GM12878 (cell line): ENCODE measurements at regions not wholly inside any gene's neighbourhood (a gene's known extent, or its start where the extent isn't known, plus 50 kb on each side); places are given as distances from the start of the nearest gene placed in this dataset.

Experiments
- CBFB ChIP-seq: IDR thresholded peaks from 2 replicates; pipeline ENCODE4 v1.6.1; 2016; ENCODE audit warnings: antibody characterized with exemption, low read depth
- EP300 ChIP-seq, 2 experiments: fragments of 150-350 bp in 1 of 2; IDR thresholded peaks; 2 replicates each; pipeline ENCODE4 v1.6.1; 2011 to 2012; ENCODE audit warnings: low read depth in 2 of 2, low read length in 2 of 2, borderline replicate concordance in 1 of 2, improper control_type of control experiment in 1 of 2, inconsistent platforms in 1 of 2; ENCODE audit not compliant: control insufficient read depth in 1 of 2
- HDAC2 ChIP-seq: fragments of 200-600 bp; sonication (generic); IDR thresholded peaks from 2 replicates; pipeline ENCODE4 v1.6.1; 2017
- JUND ChIP-seq: IDR thresholded peaks from 2 replicates; pipeline ENCODE4 v1.6.1; 2012; ENCODE audit warnings: low read depth, mild to moderate bottlenecking, low read length, improper control_type of control experiment, moderate library complexity
- KAT2A ChIP-seq: conservative IDR thresholded peaks from 2 replicates; pipeline ENCODE4 v1.6.1; 2011; ENCODE audit warnings: low read depth, low read length; ENCODE audit not compliant: control insufficient read depth
- MXI1 ChIP-seq: fragments of 150-350 bp; IDR thresholded peaks from 2 replicates; pipeline ENCODE4 v1.6.1; 2011; ENCODE audit warnings: low read depth, mild to moderate bottlenecking, inconsistent platforms, low read length, improper control_type of control experiment
- NR2C1 ChIP-seq: fragments of 450-650 bp; IDR thresholded peaks from 2 replicates; pipeline ENCODE4 v1.6.1; 2017; ENCODE audit warnings: antibody characterized with exemption, mild to moderate bottlenecking, moderate library complexity
- RAD21 ChIP-seq: IDR thresholded peaks from 2 replicates; pipeline ENCODE4 v1.6.1; 2011; ENCODE audit warnings: mild to moderate bottlenecking, low read depth, low read length, moderate library complexity; ENCODE audit not compliant: insufficient read depth
- ZNF24 ChIP-seq: fragments of 450-650 bp; IDR thresholded peaks from 2 replicates; pipeline ENCODE4 v1.6.1; 2017; ENCODE audit warnings: antibody characterized with exemption, mild to moderate bottlenecking
- TF ChIP-seq, protein P1 (sequence below), 3 experiments: IDR thresholded peaks in 2 of 3; conservative IDR thresholded peaks in 1 of 3; 2 replicates each; pipeline ENCODE4 v1.5.1; 2011; ENCODE audit warnings: low read depth in 3 of 3, low read length in 3 of 3, mild to moderate bottlenecking in 3 of 3, control low read depth in 2 of 3, moderate library complexity in 2 of 3, inconsistent platforms in 1 of 3, mixed read lengths in 1 of 3; ENCODE audit not compliant: control insufficient read depth in 2 of 3, insufficient read depth in 1 of 3; ENCODE audit errors: extremely low read depth in 1 of 3
- TF ChIP-seq, protein P2 (sequence below): IDR thresholded peaks from 2 replicates; pipeline ENCODE4 v1.6.1; 2012; ENCODE audit warnings: mild to moderate bottlenecking, low read depth, low read length

DNA sequence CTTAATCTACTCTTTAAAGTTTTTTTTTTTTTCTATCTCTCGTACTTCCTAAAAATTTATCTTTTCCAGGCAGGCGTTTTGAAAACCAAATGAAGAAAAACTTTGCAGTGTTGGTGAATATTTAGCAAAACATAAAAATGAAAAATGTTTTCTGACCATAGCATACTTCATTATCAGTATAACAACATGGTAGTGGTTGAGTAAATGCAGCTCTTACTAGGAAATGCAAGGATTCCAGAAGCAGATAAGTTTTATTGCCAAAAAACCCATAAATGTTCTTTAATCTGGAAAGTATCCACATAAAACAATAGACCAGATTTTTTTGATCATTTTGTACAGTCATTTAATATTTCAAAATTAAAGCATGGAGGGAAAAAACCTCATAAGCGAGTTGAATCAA, 136.9 kb upstream of the GUCY1A1 start:
- TF ChIP-seq, protein P1, sequence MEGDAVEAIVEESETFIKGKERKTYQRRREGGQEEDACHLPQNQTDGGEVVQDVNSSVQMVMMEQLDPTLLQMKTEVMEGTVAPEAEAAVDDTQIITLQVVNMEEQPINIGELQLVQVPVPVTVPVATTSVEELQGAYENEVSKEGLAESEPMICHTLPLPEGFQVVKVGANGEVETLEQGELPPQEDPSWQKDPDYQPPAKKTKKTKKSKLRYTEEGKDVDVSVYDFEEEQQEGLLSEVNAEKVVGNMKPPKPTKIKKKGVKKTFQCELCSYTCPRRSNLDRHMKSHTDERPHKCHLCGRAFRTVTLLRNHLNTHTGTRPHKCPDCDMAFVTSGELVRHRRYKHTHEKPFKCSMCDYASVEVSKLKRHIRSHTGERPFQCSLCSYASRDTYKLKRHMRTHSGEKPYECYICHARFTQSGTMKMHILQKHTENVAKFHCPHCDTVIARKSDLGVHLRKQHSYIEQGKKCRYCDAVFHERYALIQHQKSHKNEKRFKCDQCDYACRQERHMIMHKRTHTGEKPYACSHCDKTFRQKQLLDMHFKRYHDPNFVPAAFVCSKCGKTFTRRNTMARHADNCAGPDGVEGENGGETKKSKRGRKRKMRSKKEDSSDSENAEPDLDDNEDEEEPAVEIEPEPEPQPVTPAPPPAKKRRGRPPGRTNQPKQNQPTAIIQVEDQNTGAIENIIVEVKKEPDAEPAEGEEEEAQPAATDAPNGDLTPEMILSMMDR (IDR thresholded peaks at IDR 0.05 in 2 of 3, conservative IDR thresholded peaks at IDR 0.05 in 1 of 3; ENCODE audit: control insufficient read depth in 2 of 3, extremely low read depth in 1 of 3, insufficient read depth in 1 of 3, low read depth in 3 of 3, low read length in 3 of 3), result no peak
- no peak for TF ChIP-seq RAD21
- TF ChIP-seq, protein P2, sequence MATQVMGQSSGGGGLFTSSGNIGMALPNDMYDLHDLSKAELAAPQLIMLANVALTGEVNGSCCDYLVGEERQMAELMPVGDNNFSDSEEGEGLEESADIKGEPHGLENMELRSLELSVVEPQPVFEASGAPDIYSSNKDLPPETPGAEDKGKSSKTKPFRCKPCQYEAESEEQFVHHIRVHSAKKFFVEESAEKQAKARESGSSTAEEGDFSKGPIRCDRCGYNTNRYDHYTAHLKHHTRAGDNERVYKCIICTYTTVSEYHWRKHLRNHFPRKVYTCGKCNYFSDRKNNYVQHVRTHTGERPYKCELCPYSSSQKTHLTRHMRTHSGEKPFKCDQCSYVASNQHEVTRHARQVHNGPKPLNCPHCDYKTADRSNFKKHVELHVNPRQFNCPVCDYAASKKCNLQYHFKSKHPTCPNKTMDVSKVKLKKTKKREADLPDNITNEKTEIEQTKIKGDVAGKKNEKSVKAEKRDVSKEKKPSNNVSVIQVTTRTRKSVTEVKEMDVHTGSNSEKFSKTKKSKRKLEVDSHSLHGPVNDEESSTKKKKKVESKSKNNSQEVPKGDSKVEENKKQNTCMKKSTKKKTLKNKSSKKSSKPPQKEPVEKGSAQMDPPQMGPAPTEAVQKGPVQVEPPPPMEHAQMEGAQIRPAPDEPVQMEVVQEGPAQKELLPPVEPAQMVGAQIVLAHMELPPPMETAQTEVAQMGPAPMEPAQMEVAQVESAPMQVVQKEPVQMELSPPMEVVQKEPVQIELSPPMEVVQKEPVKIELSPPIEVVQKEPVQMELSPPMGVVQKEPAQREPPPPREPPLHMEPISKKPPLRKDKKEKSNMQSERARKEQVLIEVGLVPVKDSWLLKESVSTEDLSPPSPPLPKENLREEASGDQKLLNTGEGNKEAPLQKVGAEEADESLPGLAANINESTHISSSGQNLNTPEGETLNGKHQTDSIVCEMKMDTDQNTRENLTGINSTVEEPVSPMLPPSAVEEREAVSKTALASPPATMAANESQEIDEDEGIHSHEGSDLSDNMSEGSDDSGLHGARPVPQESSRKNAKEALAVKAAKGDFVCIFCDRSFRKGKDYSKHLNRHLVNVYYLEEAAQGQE, result no peak
- TF ChIP-seq EP300 (IDR thresholded peaks at IDR 0.05; ENCODE audit: borderline replicate concordance in 1 of 2, control insufficient read depth in 1 of 2, low read depth in 2 of 2, low read length in 2 of 2), result no peak
- TF ChIP-seq JUND, result no peak
- no peak for TF ChIP-seq ZNF24
- TF ChIP-seq CBFB, result no peak
- no peak for TF ChIP-seq HDAC2
- TF ChIP-seq NR2C1, result no peak
- no peak for TF ChIP-seq KAT2A
- TF ChIP-seq MXI1, result no peak
